HCT116 (cell line): ENCODE measurements at regions not wholly inside any gene's neighbourhood (a gene's known extent, or its start where the extent isn't known, plus 50 kb on each side); places are given as distances from the start of the nearest gene placed in this dataset.

Experiments
- ATAC-seq: fragments of 200-7000 bp; cut with Tn5 transposase; 2 replicates; pipeline ENCODE4 v1.9.1; 2020; ENCODE audit warnings: mild to moderate bottlenecking, moderate library complexity
- BruUV-seq: library from RNA; stranded (reverse); fragments of 400-500 nt; replicated peaks from 2 replicates; lab custom pipeline; 2021; lab: Mats Ljungman, UMichigan
- CTCF ChIA-PET: fragments of 300-600 bp; sonication (Branson Sonifier 250); formaldehyde crosslinking; loops from one replicate; lab custom pipeline; 2021; ENCODE audit warnings: antibody characterized with exemption; lab: Charles Lee
- POLR2A ChIA-PET: fragments of 300-600, 350-600 bp; sonication (Branson Sonifier 250); formaldehyde crosslinking; loops from one replicate; lab custom pipeline; 2021; ENCODE audit warnings: antibody characterized with exemption; lab: Charles Lee
- RAD21 ChIA-PET, 2 experiments: fragments of 300-600 bp; sonication (Branson Sonifier 250); formaldehyde crosslinking; loops; one replicate each; lab custom pipeline; 2023; ENCODE audit warnings: low total read pairs in 2 of 2; ENCODE audit not compliant: uncharacterized antibody in 2 of 2, unreplicated experiment in 2 of 2, low non-redundant PET in 1 of 2; lab: Charles Lee
- DNase-seq: peaks from one replicate; pipeline ENCODE4 v3.0.0-alpha.2; 2010; ENCODE audit warnings: low read depth, low spot score
- H2AFZ ChIP-seq: fragments of 200-600 bp; shearing (Covaris generic), sonication (generic); 2 replicates; pipeline ENCODE4 v1.6.1; 2017; ENCODE audit warnings: low read depth, mixed run types, mixed read lengths, antibody characterized with exemption, low read length; ENCODE audit not compliant: poor library complexity, severe bottlenecking
- H3K27ac ChIP-seq: 2 replicates; pipeline ENCODE4 v1.5.1; 2012; ENCODE audit warnings: low read depth, low read length
- H3K27me3 ChIP-seq: fragments of 200-600 bp; sonication (generic); 2 replicates; pipeline ENCODE4 v1.6.1; 2016; ENCODE audit warnings: mixed run types, low read length, mixed read lengths; ENCODE audit not compliant: insufficient read depth
- H3K36me3 ChIP-seq, 2 experiments: fragments of 200-500 bp in 1 of 2; fragments of 200-600 bp in 1 of 2; sonication (Bioruptor generic) in 1 of 2; sonication (generic) in 1 of 2; 2 replicates each; pipeline versions ENCODE4 v1.5.1 to v1.6.1; 2014 to 2016; ENCODE audit warnings: low read length in 2 of 2, inconsistent platforms in 1 of 2, mixed read lengths in 1 of 2, mixed run types in 1 of 2; ENCODE audit not compliant: insufficient read depth in 2 of 2, control insufficient read depth in 1 of 2
- H3K4me1 ChIP-seq, 2 experiments: fragments of 200-600 bp in 1 of 2; sonication (generic) in 1 of 2; 2 replicates each; pipeline versions ENCODE4 v1.5.1 to v1.6.1; 2012 to 2017; ENCODE audit warnings: low read length in 2 of 2, inconsistent platforms in 1 of 2, mild to moderate bottlenecking in 1 of 2, mixed read lengths in 1 of 2, mixed run types in 1 of 2, moderate library complexity in 1 of 2; ENCODE audit not compliant: insufficient read depth in 2 of 2, control insufficient read depth in 1 of 2
- H3K4me2 ChIP-seq: fragments of 200-600 bp; sonication (generic); 2 replicates; pipeline ENCODE4 v1.6.1; 2017; ENCODE audit warnings: mixed run types, low read length, mixed read lengths
- H3K4me3 ChIP-seq, 2 experiments: fragments of 200-600 bp in 1 of 2; sonication (generic) in 1 of 2; replicated peaks in 1 of 2; 2 replicates each; pipeline ENCODE4 v1.5.1; 2011 to 2016; ENCODE audit warnings: low read length in 2 of 2, control low read depth in 1 of 2, low read depth in 1 of 2, mild to moderate bottlenecking in 1 of 2, mixed read lengths in 1 of 2, mixed run types in 1 of 2
- H3K79me2 ChIP-seq: fragments of 200-600 bp; sonication (generic); 2 replicates; pipeline ENCODE4 v1.6.1; 2017; ENCODE audit warnings: mild to moderate bottlenecking, mixed run types, low read length, moderate library complexity, mixed read lengths; ENCODE audit not compliant: insufficient read depth
- H3K9ac ChIP-seq: fragments of 200-600 bp; sonication (generic); 2 replicates; pipeline ENCODE4 v1.6.1; 2016; ENCODE audit warnings: low read length, mixed read lengths
- H3K9me2 ChIP-seq: fragments of 200-600 bp; sonication (generic), shearing (Covaris generic); 2 replicates; pipeline ENCODE4 v1.6.1; 2017; ENCODE audit warnings: mixed run types, mild to moderate bottlenecking, moderate library complexity; ENCODE audit not compliant: insufficient read depth
- H3K9me3 ChIP-seq, 2 experiments: fragments of 200-500 bp in 1 of 2; fragments of 200-600 bp in 1 of 2; sonication (Bioruptor generic) in 1 of 2; sonication (generic) in 1 of 2; 2 replicates each; pipeline ENCODE4 v1.6.1; 2014 to 2017; ENCODE audit warnings: low read length in 2 of 2, mixed read lengths in 2 of 2, inconsistent platforms in 1 of 2, low read depth in 1 of 2, mild to moderate bottlenecking in 1 of 2, mixed run types in 1 of 2, moderate library complexity in 1 of 2; ENCODE audit not compliant: control insufficient read depth in 1 of 2, insufficient read depth in 1 of 2
- H4K20me1 ChIP-seq: fragments of 200-600 bp; sonication (generic), shearing (Covaris generic); 2 replicates; pipeline ENCODE4 v1.6.1; 2017; ENCODE audit warnings: mixed run types, mild to moderate bottlenecking, moderate library complexity; ENCODE audit not compliant: insufficient read depth
- CEBPB ChIP-seq: IDR thresholded peaks from 2 replicates; pipeline ENCODE4 v1.6.1; 2012; ENCODE audit warnings: low read depth
- EGR1 ChIP-seq: IDR thresholded peaks from 2 replicates; pipeline ENCODE4 v1.6.1; 2012; ENCODE audit warnings: low read depth
- ELF1 ChIP-seq: IDR thresholded peaks from 2 replicates; pipeline ENCODE4 v1.6.1; 2012; ENCODE audit warnings: low read depth, borderline replicate concordance
- EZH2 ChIP-seq: fragments of 200-600 bp; sonication (generic); IDR thresholded peaks from 2 replicates; pipeline ENCODE4 v1.6.1; 2017; ENCODE audit warnings: antibody characterized with exemption, mixed run types
- EZH2phosphoT487 ChIP-seq: fragments of 200-600 bp; IDR thresholded peaks from 2 replicates; pipeline ENCODE4 v1.6.1; 2018; ENCODE audit warnings: antibody characterized with exemption, borderline replicate concordance
- FOSL1 ChIP-seq: IDR thresholded peaks from 2 replicates; pipeline ENCODE4 v1.6.1; 2012; ENCODE audit warnings: low read depth
- JUND ChIP-seq: IDR thresholded peaks from 2 replicates; pipeline ENCODE4 v1.6.1; 2012
- POLR2AphosphoS5 ChIP-seq: IDR thresholded peaks from 2 replicates; pipeline ENCODE4 v1.6.1; 2011; ENCODE audit warnings: mild to moderate bottlenecking, low read depth, low read length, moderate library complexity
- RAD21 ChIP-seq: IDR thresholded peaks from 2 replicates; pipeline ENCODE4 v1.6.1; 2012; ENCODE audit warnings: low read depth, mild to moderate bottlenecking
- SP1 ChIP-seq: IDR thresholded peaks from 2 replicates; pipeline ENCODE4 v1.6.1; 2012; ENCODE audit warnings: low read depth
- SRF ChIP-seq: IDR thresholded peaks from 2 replicates; pipeline ENCODE4 v1.6.1; 2012; ENCODE audit warnings: low read depth
- TCF7L2 ChIP-seq: IDR thresholded peaks from 2 replicates; pipeline ENCODE4 v1.7.0; 2011; ENCODE audit warnings: borderline replicate concordance, inconsistent platforms; ENCODE audit not compliant: insufficient read depth, insufficient read length; ENCODE audit errors: extremely low read depth
- ZFX ChIP-seq: fragments of 450-650 bp; IDR thresholded peaks from 2 replicates; pipeline ENCODE4 v1.6.1; 2017
- ZNF274 ChIP-seq: fragments of 200-500 bp; sonication (Bioruptor generic); IDR thresholded peaks from 2 replicates; pipeline ENCODE4 v1.6.1; 2014; ENCODE audit warnings: mild to moderate bottlenecking, low read depth, low read length, inconsistent platforms
- intact Hi-C: fragments of 100-400 bp; cut with micrococcal nuclease; formaldehyde crosslinking; loops from 2 replicates; pipeline ENCODE4 v1.10.0; 2022
- TF ChIP-seq, protein P1 (sequence below): IDR thresholded peaks from 2 replicates; pipeline ENCODE4 v1.6.1; 2012
- TF ChIP-seq, protein P2 (sequence below): IDR thresholded peaks from 2 replicates; pipeline ENCODE4 v1.6.1; 2011; ENCODE audit warnings: mild to moderate bottlenecking, low read length, moderate library complexity; ENCODE audit not compliant: insufficient replicate concordance; ENCODE audit errors: extremely low read depth
- TF ChIP-seq, protein P3 (sequence below): IDR thresholded peaks from 2 replicates; pipeline ENCODE4 v1.6.1; 2012; ENCODE audit warnings: low read depth

DNA sequence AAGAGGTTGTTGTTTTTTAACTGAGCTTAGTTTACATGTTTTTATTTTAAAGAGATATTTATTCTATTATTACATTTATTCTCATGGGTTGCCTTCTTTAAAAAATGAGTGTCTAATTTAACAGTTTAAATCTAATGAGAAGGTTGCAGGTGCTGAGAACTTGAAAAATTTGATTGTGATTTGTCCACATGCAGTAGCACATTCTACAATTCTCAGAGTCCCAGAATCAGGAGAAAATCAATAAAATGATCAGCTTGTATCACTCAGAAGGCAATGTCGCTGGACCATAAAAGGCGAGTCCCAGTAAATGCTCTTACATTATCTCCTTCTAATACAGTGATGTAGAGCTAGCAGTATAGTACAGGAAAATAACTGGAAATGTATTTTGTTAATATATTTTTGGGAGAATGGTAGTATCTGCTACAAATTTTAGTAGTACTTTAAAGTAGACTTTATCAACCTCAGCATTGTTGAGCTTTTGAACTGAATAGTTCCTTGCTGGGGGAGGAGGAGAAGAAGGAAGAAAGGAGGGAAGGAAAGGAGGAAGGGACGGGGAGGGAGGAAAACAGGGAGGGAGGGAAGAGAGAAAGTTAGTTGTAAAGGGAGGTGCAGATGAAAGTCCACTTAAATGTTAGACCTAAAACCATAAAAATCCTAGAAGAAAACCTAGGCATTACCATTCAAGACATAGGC lies 458.0 kb downstream of the DOK5 start:
- H2AFZ ChIP-seq: no peak overlapping the region
- RAD21 ChIA-PET: no interaction called here
- intact Hi-C loops: no loop called here
- H3K4me3 ChIP-seq: no peak overlapping the region
- H3K27ac ChIP-seq: no peak overlapping the region
- no peaks in the 10 kb centered on the region for H3K9me2 ChIP-seq
- CTCF ChIA-PET: no interaction called here
- no peaks in the 10 kb centered on the region for H3K27me3 ChIP-seq
- POLR2A ChIA-PET: no interaction called here
- TF ChIP-seq ELF1 (no peak), RAD21 (no peak), JUND (no peak), EZH2 (no peak), ZFX (no peak), EGR1 (no peak), TCF7L2 (no peak), FOSL1 (no peak), EZH2phosphoT487 (no peak), CEBPB (no peak), ZNF274 (no peak), SRF (no peak), POLR2AphosphoS5 (no peak), SP1 (no peak)
- TF ChIP-seq, protein P1, sequence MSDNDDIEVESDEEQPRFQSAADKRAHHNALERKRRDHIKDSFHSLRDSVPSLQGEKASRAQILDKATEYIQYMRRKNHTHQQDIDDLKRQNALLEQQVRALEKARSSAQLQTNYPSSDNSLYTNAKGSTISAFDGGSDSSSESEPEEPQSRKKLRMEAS: no peak
- TF ChIP-seq, protein P2, sequence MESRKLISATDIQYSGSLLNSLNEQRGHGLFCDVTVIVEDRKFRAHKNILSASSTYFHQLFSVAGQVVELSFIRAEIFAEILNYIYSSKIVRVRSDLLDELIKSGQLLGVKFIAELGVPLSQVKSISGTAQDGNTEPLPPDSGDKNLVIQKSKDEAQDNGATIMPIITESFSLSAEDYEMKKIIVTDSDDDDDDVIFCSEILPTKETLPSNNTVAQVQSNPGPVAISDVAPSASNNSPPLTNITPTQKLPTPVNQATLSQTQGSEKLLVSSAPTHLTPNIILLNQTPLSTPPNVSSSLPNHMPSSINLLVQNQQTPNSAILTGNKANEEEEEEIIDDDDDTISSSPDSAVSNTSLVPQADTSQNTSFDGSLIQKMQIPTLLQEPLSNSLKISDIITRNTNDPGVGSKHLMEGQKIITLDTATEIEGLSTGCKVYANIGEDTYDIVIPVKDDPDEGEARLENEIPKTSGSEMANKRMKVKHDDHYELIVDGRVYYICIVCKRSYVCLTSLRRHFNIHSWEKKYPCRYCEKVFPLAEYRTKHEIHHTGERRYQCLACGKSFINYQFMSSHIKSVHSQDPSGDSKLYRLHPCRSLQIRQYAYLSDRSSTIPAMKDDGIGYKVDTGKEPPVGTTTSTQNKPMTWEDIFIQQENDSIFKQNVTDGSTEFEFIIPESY: no peak
- TF ChIP-seq, protein P3, sequence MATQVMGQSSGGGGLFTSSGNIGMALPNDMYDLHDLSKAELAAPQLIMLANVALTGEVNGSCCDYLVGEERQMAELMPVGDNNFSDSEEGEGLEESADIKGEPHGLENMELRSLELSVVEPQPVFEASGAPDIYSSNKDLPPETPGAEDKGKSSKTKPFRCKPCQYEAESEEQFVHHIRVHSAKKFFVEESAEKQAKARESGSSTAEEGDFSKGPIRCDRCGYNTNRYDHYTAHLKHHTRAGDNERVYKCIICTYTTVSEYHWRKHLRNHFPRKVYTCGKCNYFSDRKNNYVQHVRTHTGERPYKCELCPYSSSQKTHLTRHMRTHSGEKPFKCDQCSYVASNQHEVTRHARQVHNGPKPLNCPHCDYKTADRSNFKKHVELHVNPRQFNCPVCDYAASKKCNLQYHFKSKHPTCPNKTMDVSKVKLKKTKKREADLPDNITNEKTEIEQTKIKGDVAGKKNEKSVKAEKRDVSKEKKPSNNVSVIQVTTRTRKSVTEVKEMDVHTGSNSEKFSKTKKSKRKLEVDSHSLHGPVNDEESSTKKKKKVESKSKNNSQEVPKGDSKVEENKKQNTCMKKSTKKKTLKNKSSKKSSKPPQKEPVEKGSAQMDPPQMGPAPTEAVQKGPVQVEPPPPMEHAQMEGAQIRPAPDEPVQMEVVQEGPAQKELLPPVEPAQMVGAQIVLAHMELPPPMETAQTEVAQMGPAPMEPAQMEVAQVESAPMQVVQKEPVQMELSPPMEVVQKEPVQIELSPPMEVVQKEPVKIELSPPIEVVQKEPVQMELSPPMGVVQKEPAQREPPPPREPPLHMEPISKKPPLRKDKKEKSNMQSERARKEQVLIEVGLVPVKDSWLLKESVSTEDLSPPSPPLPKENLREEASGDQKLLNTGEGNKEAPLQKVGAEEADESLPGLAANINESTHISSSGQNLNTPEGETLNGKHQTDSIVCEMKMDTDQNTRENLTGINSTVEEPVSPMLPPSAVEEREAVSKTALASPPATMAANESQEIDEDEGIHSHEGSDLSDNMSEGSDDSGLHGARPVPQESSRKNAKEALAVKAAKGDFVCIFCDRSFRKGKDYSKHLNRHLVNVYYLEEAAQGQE: no peak
- TF ChIP-seq, all 23 proteins: peak for 0
- H3K36me3 ChIP-seq: no peaks in the 10 kb centered on the region
- BruUV-seq: no TSS peak
- ATAC-seq (no peak), DNase-seq (no peak)
- H3K79me2 ChIP-seq: no peaks in the 10 kb centered on the region
- H3K9me3 ChIP-seq: peaks cover 11 to 14% of the 10 kb centered on the region in 2 experiments; a peak in 2 of 4 replicates
- no peak overlapping the region for H3K4me2 ChIP-seq
- H3K9ac ChIP-seq: no peak overlapping the region
- no peaks in the 10 kb centered on the region for H3K4me1 ChIP-seq
- no peaks in the 10 kb centered on the region for H4K20me1 ChIP-seq
